ENCODE measurements at regions not wholly inside any gene's neighbourhood (a gene's known extent, or its start where the extent isn't known, plus 50 kb on each side); places are given as distances from the start of the nearest gene placed in this dataset.
"Not testable (repeated sequence)": the region's sequence is repeated elsewhere in the genome, so short reads cannot be mapped to it uniquely, and the experiment has no call there.

GRCh38 chr9:15080401-15080800, 170.2 kb upstream of the FREM1 start:
- no peak overlapping the region for H3K4me3 ChIP-seq (ENCODE audit: low read depth in 1 of 5, low read length in 5 of 5)
- H3K9me3 ChIP-seq (ENCODE audit: control insufficient read depth in 5 of 5, low read length in 5 of 5): no peaks in the 10 kb centered on the region
- H3K4me1 ChIP-seq (ENCODE audit: control insufficient read depth in 5 of 5, insufficient read depth in 5 of 5, low read length in 5 of 5): peaks cover 0 to 3% (median 0%) of the 10 kb centered on the region in 5 donors
- no peaks in the 10 kb centered on the region for H3K36me3 ChIP-seq (ENCODE audit: control insufficient read depth in 5 of 5, insufficient read depth in 5 of 5, low read length in 5 of 5)
- H3K27ac ChIP-seq (ENCODE audit: low read depth, low read length): no peak overlapping the region
- no peaks in the 10 kb centered on the region for H3K27me3 ChIP-seq (ENCODE audit: control insufficient read depth in 5 of 5, insufficient read depth in 4 of 5, low read length in 5 of 5)
- no peak overlapping the region for H3K9ac ChIP-seq (ENCODE audit: low read length in 5 of 5)

DNA sequence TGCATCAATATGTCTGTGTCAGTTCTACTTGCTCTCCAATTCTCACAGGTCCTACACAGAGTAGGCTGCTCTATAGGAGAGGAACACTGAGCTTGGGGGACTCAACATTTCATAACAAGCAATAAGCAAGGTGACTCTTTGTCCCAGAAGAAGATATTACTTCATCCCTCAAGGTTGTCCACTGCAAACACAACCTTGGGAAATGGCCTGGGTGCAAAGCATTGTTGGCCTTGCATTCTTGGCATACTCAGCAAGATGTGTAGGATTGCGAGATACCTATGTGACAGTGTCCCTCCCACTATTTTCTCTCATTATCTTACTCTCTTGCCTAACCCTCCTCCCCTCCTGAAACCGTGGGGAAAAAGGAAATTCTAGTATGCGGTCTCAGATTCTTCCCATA, 169.8 kb upstream of the FREM1 start:
- no peaks in the 10 kb centered on the region for H3K27me3 ChIP-seq (ENCODE audit: control insufficient read depth in 5 of 5, insufficient read depth in 4 of 5, low read length in 5 of 5)
- H3K4me3 ChIP-seq (ENCODE audit: low read depth in 1 of 5, low read length in 5 of 5): no peak overlapping the region
- H3K9me3 ChIP-seq (ENCODE audit: control insufficient read depth in 5 of 5, low read length in 5 of 5): no peaks in the 10 kb centered on the region

GRCh38 chr9:15077946-15078729, 167.9 kb upstream of the FREM1 start:
- no peaks in the 10 kb centered on the region for H3K9me3 ChIP-seq (ENCODE audit: control insufficient read depth in 5 of 5, low read length in 5 of 5)
- H3K27me3 ChIP-seq (ENCODE audit: control insufficient read depth in 5 of 5, insufficient read depth in 4 of 5, low read length in 5 of 5): no peaks in the 10 kb centered on the region
- peaks cover 0 to 3% (median 0%) of the 10 kb centered on the region in 5 donors for H3K4me1 ChIP-seq (ENCODE audit: control insufficient read depth in 5 of 5, insufficient read depth in 5 of 5, low read length in 5 of 5)
- H3K36me3 ChIP-seq (ENCODE audit: control insufficient read depth in 5 of 5, insufficient read depth in 5 of 5, low read length in 5 of 5): no peaks in the 10 kb centered on the region
- no peak overlapping the region for H3K27ac ChIP-seq (ENCODE audit: low read depth, low read length)
- no peak overlapping the region for H3K9ac ChIP-seq (ENCODE audit: low read length in 5 of 5)
- H3K4me3 ChIP-seq (ENCODE audit: low read depth in 1 of 5, low read length in 5 of 5): no peak overlapping the region

More for the DNA sequence above, 169.8 kb upstream of the FREM1 start:
- peaks cover 0 to 3% (median 0%) of the 10 kb centered on the region in 5 donors for H3K4me1 ChIP-seq (ENCODE audit: control insufficient read depth in 5 of 5, insufficient read depth in 5 of 5, low read length in 5 of 5)
- no peak overlapping the region for H3K27ac ChIP-seq (ENCODE audit: low read depth, low read length)
- no peak overlapping the region for H3K9ac ChIP-seq (ENCODE audit: low read length in 5 of 5)
- no peaks in the 10 kb centered on the region for H3K36me3 ChIP-seq (ENCODE audit: control insufficient read depth in 5 of 5, insufficient read depth in 5 of 5, low read length in 5 of 5)

DNA sequence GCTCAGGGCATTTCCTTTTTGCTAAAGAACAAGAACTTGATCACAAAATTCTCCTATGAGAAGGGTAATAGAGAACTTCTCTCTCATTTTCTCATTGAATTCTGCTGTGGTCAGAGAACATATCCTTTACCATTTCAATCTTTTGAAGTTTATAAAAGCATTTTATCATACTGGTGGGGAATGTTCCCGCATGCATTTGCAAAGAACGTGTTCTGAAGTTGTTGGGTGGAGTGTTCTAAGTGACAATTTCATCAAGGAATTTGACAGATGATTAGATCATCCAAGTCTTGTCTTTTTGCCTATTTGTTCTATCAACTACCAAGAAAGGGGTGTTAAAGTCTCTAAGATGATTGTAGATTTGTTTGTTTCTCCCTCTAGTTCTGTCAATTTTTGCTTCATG, 163.4 kb upstream of the FREM1 start:
- H3K36me3 ChIP-seq (ENCODE audit: control insufficient read depth in 5 of 5, insufficient read depth in 5 of 5, low read length in 5 of 5): no peaks in the 10 kb centered on the region
- no peak overlapping the region for H3K9ac ChIP-seq (ENCODE audit: low read length in 5 of 5)
- H3K4me3 ChIP-seq (ENCODE audit: low read depth in 1 of 5, low read length in 5 of 5): no peak overlapping the region
- H3K9me3 ChIP-seq (ENCODE audit: control insufficient read depth in 5 of 5, low read length in 5 of 5): no peaks in the 10 kb centered on the region
- no peaks in the 10 kb centered on the region for H3K4me1 ChIP-seq (ENCODE audit: control insufficient read depth in 5 of 5, insufficient read depth in 5 of 5, low read length in 5 of 5)
- no peak overlapping the region for H3K27ac ChIP-seq (ENCODE audit: low read depth, low read length)
- no peaks in the 10 kb centered on the region for H3K27me3 ChIP-seq (ENCODE audit: control insufficient read depth in 5 of 5, insufficient read depth in 4 of 5, low read length in 5 of 5)

GRCh38 chr9:15070716-15071115, 160.5 kb upstream of the FREM1 start:
- Histone ChIP-seq H3K27me3 (ENCODE audit: control insufficient read depth in 5 of 5, insufficient read depth in 4 of 5, low read length in 5 of 5) (no peaks in the 10 kb centered on the region), H3K27ac (ENCODE audit: low read depth, low read length) (no peak overlapping the region), H3K4me1 (ENCODE audit: control insufficient read depth in 5 of 5, insufficient read depth in 5 of 5, low read length in 5 of 5) (no peaks in the 10 kb centered on the region), H3K4me3 (ENCODE audit: low read depth in 1 of 5, low read length in 5 of 5) (no peak overlapping the region), H3K9ac (ENCODE audit: low read length in 5 of 5) (no peak overlapping the region), H3K9me3 (ENCODE audit: control insufficient read depth in 5 of 5, low read length in 5 of 5) (no peaks in the 10 kb centered on the region), H3K36me3 (ENCODE audit: control insufficient read depth in 5 of 5, insufficient read depth in 5 of 5, low read length in 5 of 5) (no peaks in the 10 kb centered on the region)

GRCh38 chr9:15069106-15069505, 158.9 kb upstream of the FREM1 start:
- Histone ChIP-seq H3K9ac (ENCODE audit: low read length in 5 of 5) (no peak overlapping the region), H3K4me1 (ENCODE audit: control insufficient read depth in 5 of 5, insufficient read depth in 5 of 5, low read length in 5 of 5) (no peaks in the 10 kb centered on the region), H3K36me3 (ENCODE audit: control insufficient read depth in 5 of 5, insufficient read depth in 5 of 5, low read length in 5 of 5) (no peaks in the 10 kb centered on the region), H3K27me3 (ENCODE audit: control insufficient read depth in 5 of 5, insufficient read depth in 4 of 5, low read length in 5 of 5) (no peaks in the 10 kb centered on the region), H3K4me3 (ENCODE audit: low read depth in 1 of 5, low read length in 5 of 5) (no peak overlapping the region), H3K27ac (ENCODE audit: low read depth, low read length) (no peak overlapping the region), H3K9me3 (ENCODE audit: control insufficient read depth in 5 of 5, low read length in 5 of 5) (no peaks in the 10 kb centered on the region)

GRCh38 chr9:15068261-15068660, 158.0 kb upstream of the FREM1 start:
- H3K27me3 ChIP-seq (ENCODE audit: control insufficient read depth in 5 of 5, insufficient read depth in 4 of 5, low read length in 5 of 5): no peaks in the 10 kb centered on the region
- no peaks in the 10 kb centered on the region for H3K9me3 ChIP-seq (ENCODE audit: control insufficient read depth in 5 of 5, low read length in 5 of 5)
- H3K36me3 ChIP-seq (ENCODE audit: control insufficient read depth in 5 of 5, insufficient read depth in 5 of 5, low read length in 5 of 5): no peaks in the 10 kb centered on the region
- no peak overlapping the region for H3K27ac ChIP-seq (ENCODE audit: low read depth, low read length)
- H3K4me1 ChIP-seq (ENCODE audit: control insufficient read depth in 5 of 5, insufficient read depth in 5 of 5, low read length in 5 of 5): no peaks in the 10 kb centered on the region
- no peak overlapping the region for H3K9ac ChIP-seq (ENCODE audit: low read length in 5 of 5)
- no peak overlapping the region for H3K4me3 ChIP-seq (ENCODE audit: low read depth in 1 of 5, low read length in 5 of 5)

DNA sequence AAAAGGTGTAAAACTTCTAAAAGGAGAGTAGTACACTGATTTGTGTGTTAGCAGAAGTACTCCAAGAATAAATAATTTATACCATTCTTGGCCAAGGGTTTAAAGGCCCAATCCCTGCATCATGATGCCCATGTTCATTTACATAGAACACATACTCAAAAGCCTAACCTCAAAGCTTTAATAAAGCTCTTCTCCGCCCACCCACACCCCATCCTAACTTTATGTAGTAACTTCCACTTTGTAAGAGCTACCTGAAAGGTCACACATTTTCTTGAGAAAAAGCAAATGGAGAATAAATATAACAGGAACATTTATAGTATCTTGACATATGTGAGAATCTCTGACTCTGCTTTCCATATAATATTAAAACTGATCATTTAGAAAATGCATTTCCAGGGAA, 148.8 kb upstream of the FREM1 start:
- Histone ChIP-seq H3K36me3 (ENCODE audit: control insufficient read depth in 5 of 5, insufficient read depth in 5 of 5, low read length in 5 of 5) (no peaks in the 10 kb centered on the region), H3K4me3 (ENCODE audit: low read depth in 1 of 5, low read length in 5 of 5) (no peak overlapping the region), H3K9ac (ENCODE audit: low read length in 5 of 5) (no peak overlapping the region), H3K27me3 (ENCODE audit: control insufficient read depth in 5 of 5, insufficient read depth in 4 of 5, low read length in 5 of 5) (no peaks in the 10 kb centered on the region), H3K4me1 (ENCODE audit: control insufficient read depth in 5 of 5, insufficient read depth in 5 of 5, low read length in 5 of 5) (no peaks in the 10 kb centered on the region), H3K9me3 (ENCODE audit: control insufficient read depth in 5 of 5, low read length in 5 of 5) (no peaks in the 10 kb centered on the region), H3K27ac (ENCODE audit: low read depth, low read length) (no peak overlapping the region)

- Histone ChIP-seq H3K9me3 (ENCODE audit: control insufficient read depth in 5 of 5, low read length in 5 of 5) (no peaks in the 10 kb centered on the region), H3K9ac (ENCODE audit: low read length in 5 of 5) (no peak overlapping the region), H3K4me1 (ENCODE audit: control insufficient read depth in 5 of 5, insufficient read depth in 5 of 5, low read length in 5 of 5) (no peaks in the 10 kb centered on the region), H3K4me3 (ENCODE audit: low read depth in 1 of 5, low read length in 5 of 5) (no peak overlapping the region), H3K27me3 (ENCODE audit: control insufficient read depth in 5 of 5, insufficient read depth in 4 of 5, low read length in 5 of 5) (no peaks in the 10 kb centered on the region), H3K36me3 (ENCODE audit: control insufficient read depth in 5 of 5, insufficient read depth in 5 of 5, low read length in 5 of 5) (no peaks in the 10 kb centered on the region), H3K27ac (ENCODE audit: low read depth, low read length) (no peak overlapping the region)
These were observed 148.0 kb upstream of the FREM1 start for GRCh38 chr9:15058236-15058635.

DNA sequence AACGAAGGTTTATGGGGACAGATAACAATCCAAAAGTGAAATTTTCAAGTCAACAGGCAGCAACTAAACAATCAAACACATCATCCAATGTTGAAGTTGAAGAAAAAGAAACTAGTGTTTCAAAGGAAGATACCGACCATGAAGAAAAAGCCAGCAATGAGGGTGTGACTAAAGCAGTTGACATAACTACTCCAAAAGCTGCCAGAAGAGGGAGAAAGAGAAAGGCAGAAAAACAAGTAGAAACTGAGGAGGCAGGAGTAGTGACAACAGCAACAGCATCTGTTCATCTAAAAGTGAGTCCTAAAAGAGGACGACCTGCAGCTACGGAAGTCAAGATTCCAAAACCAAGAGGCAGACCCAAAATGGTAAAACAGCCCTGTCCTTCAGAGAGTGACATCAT, 145.1 kb upstream of the FREM1 start:
- not testable (repeated sequence) for H3K4me1 ChIP-seq (ENCODE audit: control insufficient read depth in 5 of 5, insufficient read depth in 5 of 5, low read length in 5 of 5); H3K9ac ChIP-seq (ENCODE audit: low read length in 5 of 5); H3K4me3 ChIP-seq (ENCODE audit: low read depth in 1 of 5, low read length in 5 of 5); H3K9me3 ChIP-seq (ENCODE audit: control insufficient read depth in 5 of 5, low read length in 5 of 5); H3K36me3 ChIP-seq (ENCODE audit: control insufficient read depth in 5 of 5, insufficient read depth in 5 of 5, low read length in 5 of 5); H3K27ac ChIP-seq (ENCODE audit: low read depth, low read length); H3K27me3 ChIP-seq (ENCODE audit: control insufficient read depth in 5 of 5, insufficient read depth in 4 of 5, low read length in 5 of 5)
